Sigmoid colon (tissue), 4 donors: ENCODE measurements at regions not wholly inside any gene's neighbourhood (a gene's known extent, or its start where the extent isn't known, plus 50 kb on each side); places are given as distances from the start of the nearest gene placed in this dataset.
"Not testable (repeated sequence)": the region's sequence is repeated elsewhere in the genome, so short reads cannot be mapped to it uniquely, and the experiment has no call there.

Experiments used
- EP300 ChIP-seq, 4 donors: sonication (generic); formaldehyde crosslinking; IDR thresholded peaks; one replicate each; pipeline ENCODE4 v1.6.1; 2017; ENCODE audit warnings: antibody characterized with exemption in 4 of 4
- POLR2A ChIP-seq, 2 donors: fragments of 450-650 bp; IDR thresholded peaks; one replicate each; pipeline ENCODE4 v1.6.1; 2016; ENCODE audit warnings: antibody characterized with exemption in 2 of 2, mild to moderate bottlenecking in 2 of 2, moderate library complexity in 2 of 2
- POLR2AphosphoS5 ChIP-seq, 4 donors: sonication (generic); formaldehyde crosslinking; IDR thresholded peaks; one replicate each; pipeline ENCODE4 v1.6.1; 2017; ENCODE audit warnings: antibody characterized with exemption in 4 of 4
- TF ChIP-seq, protein P1 (sequence below), 4 experiments: fragments of 450-650 bp in 3 of 4; fragments of 200-600 bp in 1 of 4; IDR thresholded peaks; one replicate each; pipeline ENCODE4 v1.5.1; 2016 to 2019; ENCODE audit warnings: antibody characterized with exemption in 4 of 4, mild to moderate bottlenecking in 3 of 4, moderate library complexity in 2 of 4

DNA sequence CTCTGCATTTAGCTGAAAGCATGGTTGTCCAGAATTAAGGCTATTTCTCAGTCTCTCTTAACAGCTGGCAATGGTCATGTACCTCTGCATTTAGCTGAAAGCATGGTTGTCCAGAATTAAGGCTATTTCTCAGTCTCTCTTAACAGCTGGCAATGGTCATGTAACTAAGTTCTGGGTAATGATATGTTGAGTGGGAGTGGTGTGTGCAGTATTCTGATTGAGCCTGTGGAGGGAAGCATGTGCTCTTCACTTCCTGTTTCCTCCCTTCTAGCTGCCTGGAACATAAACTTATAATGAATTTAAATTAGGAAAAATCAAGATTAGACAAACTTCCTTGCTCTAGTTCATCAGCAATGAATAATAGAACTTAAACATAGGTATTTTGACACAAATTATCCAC is 168.5 kb downstream of the MBL2 start:
- TF ChIP-seq, protein P1, sequence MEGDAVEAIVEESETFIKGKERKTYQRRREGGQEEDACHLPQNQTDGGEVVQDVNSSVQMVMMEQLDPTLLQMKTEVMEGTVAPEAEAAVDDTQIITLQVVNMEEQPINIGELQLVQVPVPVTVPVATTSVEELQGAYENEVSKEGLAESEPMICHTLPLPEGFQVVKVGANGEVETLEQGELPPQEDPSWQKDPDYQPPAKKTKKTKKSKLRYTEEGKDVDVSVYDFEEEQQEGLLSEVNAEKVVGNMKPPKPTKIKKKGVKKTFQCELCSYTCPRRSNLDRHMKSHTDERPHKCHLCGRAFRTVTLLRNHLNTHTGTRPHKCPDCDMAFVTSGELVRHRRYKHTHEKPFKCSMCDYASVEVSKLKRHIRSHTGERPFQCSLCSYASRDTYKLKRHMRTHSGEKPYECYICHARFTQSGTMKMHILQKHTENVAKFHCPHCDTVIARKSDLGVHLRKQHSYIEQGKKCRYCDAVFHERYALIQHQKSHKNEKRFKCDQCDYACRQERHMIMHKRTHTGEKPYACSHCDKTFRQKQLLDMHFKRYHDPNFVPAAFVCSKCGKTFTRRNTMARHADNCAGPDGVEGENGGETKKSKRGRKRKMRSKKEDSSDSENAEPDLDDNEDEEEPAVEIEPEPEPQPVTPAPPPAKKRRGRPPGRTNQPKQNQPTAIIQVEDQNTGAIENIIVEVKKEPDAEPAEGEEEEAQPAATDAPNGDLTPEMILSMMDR (IDR thresholded peaks at IDR 0.05), result not testable (repeated sequence)
- TF ChIP-seq POLR2AphosphoS5, POLR2A, EP300 (IDR thresholded peaks at IDR 0.05): not testable (repeated sequence)
